ENCODE measurements at regions not wholly inside any gene's neighbourhood (a gene's known extent, or its start where the extent isn't known, plus 50 kb on each side); places are given as distances from the start of the nearest gene placed in this dataset.
A peak's percentile ranks its signal among the peaks of the same experiment; 100 is the strongest.

DNA sequence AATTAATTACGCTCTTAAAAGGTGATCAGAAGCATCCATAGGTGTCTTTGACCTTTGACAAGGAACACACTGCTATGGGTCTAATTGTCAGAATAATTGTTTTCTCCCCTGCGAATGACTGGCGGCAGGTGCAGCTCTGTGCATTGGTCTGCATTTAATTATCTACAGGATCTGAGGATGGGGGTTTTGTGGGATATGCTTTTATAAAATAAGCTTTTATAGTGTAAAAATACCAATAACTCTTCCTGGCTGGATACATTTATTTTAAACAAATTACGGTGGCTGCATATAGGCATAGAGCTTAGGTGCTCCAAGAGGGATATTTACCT is 201.6 kb upstream of the RGMA start:
- no peak for DNase-seq (ENCODE audit: low read depth in 1 of 2, low spot score in 1 of 2)
- H3K27me3 ChIP-seq (ENCODE audit: insufficient read depth, poor library complexity, severe bottlenecking), result peaks cover 3% of the 10 kb centered on the region
- no peak for TF ChIP-seq REST (IDR thresholded peaks at IDR 0.05; ENCODE audit: insufficient replicate concordance, low read depth)
- TF ChIP-seq, protein P1, sequence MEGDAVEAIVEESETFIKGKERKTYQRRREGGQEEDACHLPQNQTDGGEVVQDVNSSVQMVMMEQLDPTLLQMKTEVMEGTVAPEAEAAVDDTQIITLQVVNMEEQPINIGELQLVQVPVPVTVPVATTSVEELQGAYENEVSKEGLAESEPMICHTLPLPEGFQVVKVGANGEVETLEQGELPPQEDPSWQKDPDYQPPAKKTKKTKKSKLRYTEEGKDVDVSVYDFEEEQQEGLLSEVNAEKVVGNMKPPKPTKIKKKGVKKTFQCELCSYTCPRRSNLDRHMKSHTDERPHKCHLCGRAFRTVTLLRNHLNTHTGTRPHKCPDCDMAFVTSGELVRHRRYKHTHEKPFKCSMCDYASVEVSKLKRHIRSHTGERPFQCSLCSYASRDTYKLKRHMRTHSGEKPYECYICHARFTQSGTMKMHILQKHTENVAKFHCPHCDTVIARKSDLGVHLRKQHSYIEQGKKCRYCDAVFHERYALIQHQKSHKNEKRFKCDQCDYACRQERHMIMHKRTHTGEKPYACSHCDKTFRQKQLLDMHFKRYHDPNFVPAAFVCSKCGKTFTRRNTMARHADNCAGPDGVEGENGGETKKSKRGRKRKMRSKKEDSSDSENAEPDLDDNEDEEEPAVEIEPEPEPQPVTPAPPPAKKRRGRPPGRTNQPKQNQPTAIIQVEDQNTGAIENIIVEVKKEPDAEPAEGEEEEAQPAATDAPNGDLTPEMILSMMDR (IDR thresholded peaks at IDR 0.05; ENCODE audit: insufficient read depth, low read length), result no peak
- no peak for TF ChIP-seq POLR2AphosphoS5 (IDR thresholded peaks at IDR 0.05; ENCODE audit: low read depth)
- no peak for TF ChIP-seq GABPA (IDR thresholded peaks at IDR 0.05; ENCODE audit: low read depth)
- TF ChIP-seq SPI1 (IDR thresholded peaks at IDR 0.05; ENCODE audit: borderline replicate concordance, low read depth), result no peak
- H3K4me3 ChIP-seq (replicated peaks; ENCODE audit: insufficient read depth, low read length), result no peak overlapping the region
- no peak overlapping the region for H3K27ac ChIP-seq (replicated peaks)

- Histone ChIP-seq H3K27me3 (ENCODE audit: insufficient read depth, poor library complexity, severe bottlenecking) (peaks cover 3% of the 10 kb centered on the region), H3K27ac (replicated peaks) (no peak overlapping the region), H3K4me3 (replicated peaks; ENCODE audit: insufficient read depth, low read length) (no peak overlapping the region)
- DNase-seq (ENCODE audit: low read depth in 1 of 2, low spot score in 1 of 2), result no peak
- TF ChIP-seq, protein P1 (IDR thresholded peaks at IDR 0.05; ENCODE audit: insufficient read depth, low read length), result no peak
- TF ChIP-seq REST (IDR thresholded peaks at IDR 0.05; ENCODE audit: insufficient replicate concordance, low read depth) (no peak), SPI1 (IDR thresholded peaks at IDR 0.05; ENCODE audit: borderline replicate concordance, low read depth) (peak; percentile 35; the same call in 1 of the 2 replicates), GABPA (IDR thresholded peaks at IDR 0.05; ENCODE audit: low read depth) (no peak), POLR2AphosphoS5 (IDR thresholded peaks at IDR 0.05; ENCODE audit: low read depth) (peak; percentile 36; the same call in 1 of the 2 replicates)
Observed at GRCh38 chr15:93289941-93290617, 201.1 kb upstream of the RGMA start.

GRCh38 chr15:93288728-93289294 is 199.8 kb upstream of the RGMA start:
- no peak overlapping the region for H3K27ac ChIP-seq (replicated peaks)
- no peak for DNase-seq (ENCODE audit: low read depth in 1 of 2, low spot score in 1 of 2)
- H3K27me3 ChIP-seq (ENCODE audit: insufficient read depth, poor library complexity, severe bottlenecking), result peaks cover 3% of the 10 kb centered on the region
- no peak overlapping the region for H3K4me3 ChIP-seq (replicated peaks; ENCODE audit: insufficient read depth, low read length)
- TF ChIP-seq POLR2AphosphoS5 (IDR thresholded peaks at IDR 0.05; ENCODE audit: low read depth) (no peak), GABPA (IDR thresholded peaks at IDR 0.05; ENCODE audit: low read depth) (no peak), SPI1 (IDR thresholded peaks at IDR 0.05; ENCODE audit: borderline replicate concordance, low read depth) (no peak), REST (IDR thresholded peaks at IDR 0.05; ENCODE audit: insufficient replicate concordance, low read depth) (no peak)
- TF ChIP-seq, protein P1 (IDR thresholded peaks at IDR 0.05; ENCODE audit: insufficient read depth, low read length), result no peak

All from HL-60 (cell line).